Neural progenitor cell (in vitro differentiated cells): ENCODE measurements at regions not wholly inside any gene's neighbourhood (a gene's known extent, or its start where the extent isn't known, plus 50 kb on each side); places are given as distances from the start of the nearest gene placed in this dataset.

Experiments
- EZH2 ChIP-seq: fragments of 200-600 bp; sonication (generic); IDR thresholded peaks from 2 replicates; pipeline ENCODE4 v1.6.1; 2017; ENCODE audit warnings: antibody characterized with exemption, mild to moderate bottlenecking, moderate library complexity
- EZH2phosphoT487 ChIP-seq: fragments of 200-600 bp; sonication (generic); IDR thresholded peaks from 2 replicates; pipeline ENCODE4 v1.6.1; 2017; ENCODE audit warnings: antibody characterized with exemption
- TF ChIP-seq, protein P1 (sequence below): fragments of 200-600 bp; sonication (generic); IDR thresholded peaks from 2 replicates; pipeline ENCODE4 v1.5.1; 2017; ENCODE audit warnings: antibody characterized with exemption, mild to moderate bottlenecking

DNA sequence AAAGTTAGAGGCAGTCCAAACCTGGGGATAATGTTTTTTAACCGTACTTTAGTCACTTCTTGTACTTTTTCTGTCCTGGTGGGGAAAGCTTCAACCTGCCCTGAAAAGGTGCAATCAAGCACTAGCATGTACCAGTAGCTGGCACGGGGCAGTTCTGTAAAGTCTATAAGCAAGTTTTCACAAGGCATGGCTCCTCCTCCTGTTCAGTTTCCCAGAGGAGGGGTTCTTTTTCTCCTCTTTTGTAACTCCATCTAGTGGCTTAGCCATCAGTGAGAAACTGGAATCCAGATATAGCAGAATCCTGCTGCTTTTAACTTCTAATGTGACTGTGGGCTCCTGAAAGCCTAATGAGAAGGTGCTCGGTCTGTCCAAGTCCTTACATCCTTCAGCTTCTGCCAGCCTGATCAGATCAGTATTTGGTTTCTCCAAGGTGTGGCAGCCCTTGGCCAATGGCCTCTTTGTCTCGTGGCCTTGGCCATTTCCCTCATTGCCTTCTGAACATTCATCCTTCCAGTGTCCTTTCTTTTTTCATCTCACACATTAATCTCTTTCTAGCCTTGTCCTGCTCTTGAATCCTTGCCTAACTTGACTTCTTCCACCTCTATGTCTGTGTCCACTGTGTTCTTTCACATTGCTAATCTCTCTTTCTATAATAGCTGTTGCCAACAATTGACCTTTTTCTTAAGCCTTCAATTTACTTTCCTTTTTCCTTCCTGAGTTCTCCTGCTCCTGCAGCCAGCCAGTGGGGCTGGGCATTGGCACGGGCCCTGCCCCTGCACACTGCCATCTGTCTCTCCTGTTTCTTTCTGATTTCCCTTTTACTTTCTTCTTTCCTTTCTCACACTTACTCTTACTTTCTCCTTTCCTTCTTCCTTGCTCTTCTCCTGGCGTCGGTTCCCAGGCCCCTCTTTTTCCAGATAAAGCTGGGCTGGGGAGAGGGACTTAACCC, 222.0 kb upstream of the SYNCRIP start:
- TF ChIP-seq EZH2phosphoT487 = no peak
- TF ChIP-seq, protein P1, sequence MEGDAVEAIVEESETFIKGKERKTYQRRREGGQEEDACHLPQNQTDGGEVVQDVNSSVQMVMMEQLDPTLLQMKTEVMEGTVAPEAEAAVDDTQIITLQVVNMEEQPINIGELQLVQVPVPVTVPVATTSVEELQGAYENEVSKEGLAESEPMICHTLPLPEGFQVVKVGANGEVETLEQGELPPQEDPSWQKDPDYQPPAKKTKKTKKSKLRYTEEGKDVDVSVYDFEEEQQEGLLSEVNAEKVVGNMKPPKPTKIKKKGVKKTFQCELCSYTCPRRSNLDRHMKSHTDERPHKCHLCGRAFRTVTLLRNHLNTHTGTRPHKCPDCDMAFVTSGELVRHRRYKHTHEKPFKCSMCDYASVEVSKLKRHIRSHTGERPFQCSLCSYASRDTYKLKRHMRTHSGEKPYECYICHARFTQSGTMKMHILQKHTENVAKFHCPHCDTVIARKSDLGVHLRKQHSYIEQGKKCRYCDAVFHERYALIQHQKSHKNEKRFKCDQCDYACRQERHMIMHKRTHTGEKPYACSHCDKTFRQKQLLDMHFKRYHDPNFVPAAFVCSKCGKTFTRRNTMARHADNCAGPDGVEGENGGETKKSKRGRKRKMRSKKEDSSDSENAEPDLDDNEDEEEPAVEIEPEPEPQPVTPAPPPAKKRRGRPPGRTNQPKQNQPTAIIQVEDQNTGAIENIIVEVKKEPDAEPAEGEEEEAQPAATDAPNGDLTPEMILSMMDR = no peak
- TF ChIP-seq EZH2 = no peak
